Mesenchymal stem cell (in vitro differentiated cells and primary cell): ENCODE measurements at regions not wholly inside any gene's neighbourhood (a gene's known extent, or its start where the extent isn't known, plus 50 kb on each side); places are given as distances from the start of the nearest gene placed in this dataset.

Experiments
- DNase-seq: peaks from one replicate; pipeline ENCODE4 v3.0.0-alpha.2; 2013
- H2AFZ ChIP-seq: one replicate; pipeline ENCODE4 v1.6.1; 2013; ENCODE audit warnings: low read depth, mild to moderate bottlenecking, control low read depth, inconsistent platforms, low read length, moderate library complexity
- H2AK5ac ChIP-seq: 2 replicates; pipeline ENCODE4 v1.6.1; 2013; ENCODE audit warnings: low read length, moderate library complexity, mild to moderate bottlenecking, inconsistent platforms; ENCODE audit not compliant: severe bottlenecking
- H2BK120ac ChIP-seq: one replicate; pipeline ENCODE4 v1.6.1; 2013; ENCODE audit warnings: low read depth, mild to moderate bottlenecking, inconsistent platforms, low read length, moderate library complexity
- H2BK12ac ChIP-seq, 2 experiments: one replicate each; pipeline ENCODE4 v1.6.1; 2013; ENCODE audit warnings: inconsistent platforms in 2 of 2, low read length in 2 of 2, mild to moderate bottlenecking in 2 of 2, moderate library complexity in 2 of 2, control low read depth in 1 of 2
- H2BK15ac ChIP-seq: one replicate; pipeline ENCODE4 v1.6.1; 2013; ENCODE audit warnings: mild to moderate bottlenecking, low read depth, inconsistent platforms; ENCODE audit not compliant: poor library complexity, severe bottlenecking
- H2BK5ac ChIP-seq: 2 replicates; pipeline ENCODE4 v1.6.1; 2013; ENCODE audit warnings: low read depth, mild to moderate bottlenecking, low read length, control low read depth, inconsistent platforms; ENCODE audit not compliant: poor library complexity, severe bottlenecking
- H3K14ac ChIP-seq, 2 experiments: one replicate each; pipeline ENCODE4 v1.6.1; 2013; ENCODE audit warnings: inconsistent platforms in 2 of 2, low read length in 2 of 2, control low read depth in 1 of 2, mild to moderate bottlenecking in 1 of 2, moderate library complexity in 1 of 2
- H3K18ac ChIP-seq, 2 experiments: one replicate each; pipeline ENCODE4 v1.6.1; 2013; ENCODE audit warnings: inconsistent platforms in 2 of 2, low read length in 2 of 2, control low read depth in 1 of 2, low read depth in 1 of 2, mild to moderate bottlenecking in 1 of 2
- H3K23ac ChIP-seq, 2 experiments: one replicate each; pipeline ENCODE4 v1.6.1; 2013; ENCODE audit warnings: inconsistent platforms in 2 of 2, low read length in 2 of 2, mild to moderate bottlenecking in 2 of 2, moderate library complexity in 2 of 2, control low read depth in 1 of 2
- H3K27ac ChIP-seq: 2 replicates; pipeline ENCODE4 v1.5.1; 2013; ENCODE audit warnings: mild to moderate bottlenecking, moderate library complexity, low read length, control low read depth, inconsistent platforms; ENCODE audit not compliant: poor library complexity, severe bottlenecking
- H3K27me3 ChIP-seq, 2 experiments: 2 replicates each; pipeline versions ENCODE4 v1.6.1 to v1.7.0; 2013; ENCODE audit warnings: low read length in 2 of 2, mild to moderate bottlenecking in 2 of 2, moderate library complexity in 2 of 2, control low read depth in 1 of 2, inconsistent platforms in 1 of 2; ENCODE audit not compliant: control insufficient read depth in 1 of 2, insufficient read depth in 1 of 2
- H3K36me3 ChIP-seq, 2 experiments: 2 replicates each; pipeline versions ENCODE4 v1.6.1 to v1.7.0; 2013; ENCODE audit warnings: low read length in 2 of 2, control low read depth in 1 of 2, inconsistent platforms in 1 of 2, low read depth in 1 of 2, mild to moderate bottlenecking in 1 of 2; ENCODE audit not compliant: insufficient read depth in 2 of 2, control insufficient read depth in 1 of 2
- H3K4ac ChIP-seq, 2 experiments: one replicate each; pipeline ENCODE4 v1.6.1; 2013; ENCODE audit warnings: inconsistent platforms in 2 of 2, low read length in 2 of 2, mild to moderate bottlenecking in 2 of 2, moderate library complexity in 2 of 2, control low read depth in 1 of 2, low read depth in 1 of 2
- H3K4me1 ChIP-seq: 2 replicates; pipeline ENCODE4 v1.6.1; 2013; ENCODE audit warnings: low read depth, low read length, control low read depth; ENCODE audit not compliant: control insufficient read depth, insufficient read depth
- H3K4me2 ChIP-seq: 2 replicates; pipeline ENCODE4 v1.6.1; 2013; ENCODE audit warnings: low read length, mild to moderate bottlenecking, inconsistent platforms; ENCODE audit not compliant: poor library complexity, severe bottlenecking
- H3K4me3 ChIP-seq, 2 experiments: 2 replicates each; pipeline versions ENCODE4 v1.5.1 to v1.7.0; 2013; ENCODE audit warnings: low read length in 2 of 2, mild to moderate bottlenecking in 2 of 2, control low read depth in 1 of 2, low read depth in 1 of 2; ENCODE audit not compliant: insufficient read depth in 1 of 2
- H3K79me1 ChIP-seq: replicated peaks from 2 replicates; pipeline ENCODE4 v1.6.1; 2013; ENCODE audit warnings: mild to moderate bottlenecking, control low read depth, low read length, inconsistent platforms; ENCODE audit not compliant: poor library complexity, severe bottlenecking
- H3K9ac ChIP-seq: 2 replicates; pipeline ENCODE4 v1.7.0; 2013; ENCODE audit warnings: mild to moderate bottlenecking, low read length, moderate library complexity
- H3K9me3 ChIP-seq: 2 replicates; pipeline ENCODE4 v1.7.0; 2013; ENCODE audit warnings: mild to moderate bottlenecking, low read length; ENCODE audit not compliant: control insufficient read depth
- H4K8ac ChIP-seq: one replicate; pipeline ENCODE4 v1.6.1; 2013; ENCODE audit warnings: inconsistent platforms, mild to moderate bottlenecking, low read length, moderate library complexity
- H4K91ac ChIP-seq: one replicate; pipeline ENCODE4 v1.6.1; 2013; ENCODE audit warnings: mild to moderate bottlenecking, low read length, inconsistent platforms
- WGBS: methylation state at CpG from one replicate; pipeline ENCODE4 v1.1.7; 2013; ENCODE audit warnings: mixed read lengths; 5-methylcytosine and 5-hydroxymethylcytosine counted together

DNA sequence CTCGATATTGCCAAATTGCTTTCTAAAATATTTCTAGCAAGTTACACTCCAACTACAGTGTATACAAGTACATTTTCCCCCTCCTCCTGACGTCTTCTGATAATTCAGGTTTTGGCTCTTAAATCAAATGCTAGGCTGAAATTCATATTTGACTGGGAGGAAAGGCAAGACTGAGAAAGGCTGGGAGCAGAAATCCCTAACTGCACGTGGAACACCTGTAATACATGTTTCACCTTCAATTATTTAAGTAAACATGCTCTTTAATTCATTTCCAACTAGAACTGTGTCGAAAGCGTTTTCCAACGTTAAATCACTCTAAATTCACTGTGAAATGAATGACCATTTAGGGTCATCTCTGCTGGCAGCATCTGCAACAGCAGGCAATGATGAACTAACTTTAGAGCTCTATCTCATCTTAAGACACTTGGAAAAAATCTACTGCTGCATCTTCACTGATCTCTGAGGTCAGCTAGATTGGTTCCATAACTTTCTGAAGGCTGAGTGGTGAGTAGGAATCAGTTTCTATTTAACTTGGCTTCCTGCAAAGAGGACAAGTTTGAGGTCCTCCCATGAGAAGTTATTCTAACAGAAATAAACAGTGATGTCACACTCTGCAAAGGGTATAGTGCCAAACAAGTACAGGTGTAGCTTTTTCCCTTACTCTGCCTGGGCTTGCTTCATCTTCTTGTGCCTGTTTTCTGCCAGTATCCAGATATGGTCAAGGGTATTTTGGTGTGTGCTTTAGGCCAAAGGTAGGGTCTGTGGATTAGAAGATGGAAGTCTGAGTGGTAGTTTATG lies 144.3 kb upstream of the PAK3 start:
- no peak overlapping the region for H3K9ac ChIP-seq

DNA sequence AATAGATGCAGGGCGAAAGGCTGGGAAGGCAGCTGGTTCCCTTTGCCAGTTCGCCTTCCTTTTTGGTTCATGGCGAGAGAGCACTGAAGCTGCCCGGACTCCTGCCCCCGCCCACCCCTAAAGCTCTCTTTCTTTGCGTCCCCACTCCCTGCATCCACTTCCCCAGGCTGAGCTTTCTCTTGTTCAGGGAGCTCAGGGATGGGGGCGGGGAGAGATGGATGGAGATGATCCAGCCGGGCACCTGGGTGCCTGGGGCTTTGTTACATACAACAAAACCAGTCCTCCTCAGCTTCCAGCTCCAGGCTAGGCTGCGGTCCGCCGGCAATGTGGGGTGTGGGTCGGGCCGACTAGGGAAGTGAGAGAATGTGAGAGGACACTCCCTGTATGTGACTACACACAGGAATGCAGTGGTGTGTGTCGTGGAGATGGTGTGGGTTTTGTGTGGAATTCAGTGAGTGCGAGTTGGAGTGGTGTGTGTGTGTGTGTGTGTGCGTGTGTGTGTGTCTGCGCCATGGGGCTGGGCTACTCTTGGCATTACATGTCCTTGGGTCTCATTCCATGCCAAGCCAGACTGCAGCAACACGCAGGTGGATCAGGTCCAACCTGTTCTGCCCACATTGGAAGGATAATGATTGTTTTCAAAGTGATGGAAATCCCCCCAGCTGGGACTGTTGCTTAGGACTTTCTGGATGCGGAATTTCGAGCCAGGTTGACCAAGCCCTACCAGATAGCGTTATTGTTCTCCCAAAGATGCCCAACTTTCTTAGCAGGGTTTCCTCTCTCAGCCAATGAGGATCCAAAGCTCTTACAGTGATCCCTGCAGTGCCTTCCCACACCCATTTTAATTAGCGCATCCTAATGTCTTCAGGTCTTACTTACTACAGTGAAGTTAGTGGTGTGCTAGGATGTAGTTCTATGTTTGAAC lies 149.4 kb upstream of the CHRDL1 start:
- no peak overlapping the region for H4K91ac ChIP-seq
- no peak overlapping the region for H4K8ac ChIP-seq
- no peak overlapping the region for H2AFZ ChIP-seq
- no peak for DNase-seq
- H3K36me3 ChIP-seq, result no peaks in the 10 kb centered on the region
- H3K23ac ChIP-seq, result no peak overlapping the region
- no peak overlapping the region for H3K27ac ChIP-seq
- H3K27me3 ChIP-seq, result peaks cover 12 to 76% of the 10 kb centered on the region in 2 experiments
- H3K79me1 ChIP-seq, result no peaks in the 10 kb centered on the region
- no peak overlapping the region for H3K9ac ChIP-seq
- no peak overlapping the region for H3K18ac ChIP-seq
- H2BK5ac ChIP-seq, result no peak overlapping the region
- H2AK5ac ChIP-seq, result no peak overlapping the region
- no peak overlapping the region for H2BK12ac ChIP-seq
- no peak overlapping the region for H3K4me2 ChIP-seq
- H2BK120ac ChIP-seq, result no peak overlapping the region
- H2BK15ac ChIP-seq, result no peak overlapping the region
- no peak overlapping the region for H3K14ac ChIP-seq
- no peak overlapping the region for H3K4ac ChIP-seq
- WGBS, result 1% methylated on average over 12 of the region's 22 CpGs
- peaks cover 3% of the 10 kb centered on the region for H3K9me3 ChIP-seq
- H3K4me1 ChIP-seq, result no peaks in the 10 kb centered on the region
- peak overlapping the region in 1 of 2 experiments; percentile 69 for H3K4me3 ChIP-seq

More for the DNA sequence above, 144.3 kb upstream of the PAK3 start:
- peaks cover 0 to 67% of the 10 kb centered on the region in 2 experiments for H3K27me3 ChIP-seq
- H3K18ac ChIP-seq, result no peak overlapping the region
- no peak overlapping the region for H3K23ac ChIP-seq
- no peak for DNase-seq
- no peak overlapping the region for H4K8ac ChIP-seq
- no peak overlapping the region for H2BK15ac ChIP-seq
- H2BK120ac ChIP-seq, result no peak overlapping the region
- H3K4me2 ChIP-seq, result no peak overlapping the region
- no peak overlapping the region for H2AFZ ChIP-seq
- H3K36me3 ChIP-seq, result no peaks in the 10 kb centered on the region
- H3K4ac ChIP-seq, result no peak overlapping the region
- H3K79me1 ChIP-seq, result no peaks in the 10 kb centered on the region
- H3K27ac ChIP-seq, result no peak overlapping the region
- H3K4me3 ChIP-seq, result no peak overlapping the region
- H2BK12ac ChIP-seq, result no peak overlapping the region
- peaks cover 3% of the 10 kb centered on the region for H3K9me3 ChIP-seq
- H2AK5ac ChIP-seq, result no peak overlapping the region
- no peaks in the 10 kb centered on the region for H3K4me1 ChIP-seq
- 64% methylated on average over 4 of the region's 6 CpGs for WGBS
- no peak overlapping the region for H3K14ac ChIP-seq
- no peak overlapping the region for H2BK5ac ChIP-seq
- no peak overlapping the region for H4K91ac ChIP-seq

DNA sequence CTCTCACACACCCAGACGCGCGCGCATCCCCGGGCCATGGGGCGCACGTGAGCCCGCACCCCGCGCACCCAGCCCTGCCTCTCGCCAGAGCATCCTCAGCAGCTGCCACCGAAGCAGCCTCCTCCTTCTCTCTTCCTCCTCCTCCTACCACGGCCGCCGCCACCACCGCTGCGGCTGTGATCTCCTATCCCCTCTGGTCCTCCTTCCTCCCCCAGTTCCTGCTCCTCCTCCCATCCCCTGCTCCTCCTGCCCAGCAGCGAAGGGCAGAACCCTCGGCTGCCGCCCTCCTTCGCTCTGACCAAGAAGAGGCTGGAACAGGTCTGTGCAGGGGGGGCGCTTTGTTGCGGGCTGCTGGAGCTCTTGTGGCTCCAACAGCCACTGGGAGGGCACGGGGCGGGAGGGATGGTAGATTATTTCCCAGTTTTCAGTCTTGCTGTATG lies 148.7 kb upstream of the CHRDL1 start:
- H3K79me1 ChIP-seq, result no peaks in the 10 kb centered on the region
- no peak overlapping the region for H4K8ac ChIP-seq
- peaks cover 3% of the 10 kb centered on the region for H3K9me3 ChIP-seq
- peaks cover 12 to 70% of the 10 kb centered on the region in 2 experiments for H3K27me3 ChIP-seq
- H3K36me3 ChIP-seq, result no peaks in the 10 kb centered on the region
- no peak overlapping the region for H2AK5ac ChIP-seq
- no peak overlapping the region for H3K9ac ChIP-seq
- no peak overlapping the region for H3K14ac ChIP-seq
- no peak overlapping the region for H3K27ac ChIP-seq
- H4K91ac ChIP-seq, result no peak overlapping the region
- no peak overlapping the region for H3K23ac ChIP-seq
- WGBS, result 3% methylated on average over 17 of the region's 25 CpGs
- no peak overlapping the region for H3K4ac ChIP-seq
- H2BK5ac ChIP-seq, result no peak overlapping the region
- H2BK120ac ChIP-seq, result no peak overlapping the region
- H3K4me3 ChIP-seq, result peak overlapping the region in 1 of 2 experiments; percentile 69
- no peak overlapping the region for H2BK15ac ChIP-seq
- DNase-seq, result no peak
- no peak overlapping the region for H2BK12ac ChIP-seq
- H3K4me2 ChIP-seq, result no peak overlapping the region
- no peaks in the 10 kb centered on the region for H3K4me1 ChIP-seq
- H3K18ac ChIP-seq, result no peak overlapping the region
- H2AFZ ChIP-seq, result no peak overlapping the region

DNA sequence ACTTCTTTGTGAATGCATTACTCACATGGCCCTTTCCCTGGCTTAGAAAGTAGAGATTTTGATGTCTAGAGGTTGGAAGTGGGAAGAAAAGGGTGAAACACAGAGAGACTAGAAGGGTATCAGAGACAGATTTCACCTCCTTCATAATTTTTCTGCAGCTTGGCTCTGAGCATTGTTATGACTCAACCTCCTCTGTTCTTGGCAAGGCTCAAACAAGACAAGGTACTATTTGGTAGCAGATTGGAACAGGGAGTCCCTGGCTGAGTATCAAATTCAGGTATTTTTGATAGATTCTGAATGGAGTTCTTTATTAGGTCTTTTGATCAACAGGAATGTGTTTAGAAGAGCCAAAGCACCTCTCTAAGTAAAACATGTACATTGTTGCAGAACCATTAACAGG lies 146.3 kb upstream of the CHRDL1 start:
- no peak overlapping the region for H3K4me3 ChIP-seq
- H2BK15ac ChIP-seq, result no peak overlapping the region
- H4K91ac ChIP-seq, result no peak overlapping the region
- no peak for DNase-seq
- H3K9ac ChIP-seq, result no peak overlapping the region
- H3K18ac ChIP-seq, result no peak overlapping the region
- H3K9me3 ChIP-seq, result no peaks in the 10 kb centered on the region
- H3K4ac ChIP-seq, result no peak overlapping the region
- no peak overlapping the region for H2AK5ac ChIP-seq
- H3K4me1 ChIP-seq, result no peaks in the 10 kb centered on the region
- H3K27ac ChIP-seq, result no peak overlapping the region
- no peak overlapping the region for H4K8ac ChIP-seq
- H2AFZ ChIP-seq, result no peak overlapping the region
- no peak overlapping the region for H2BK12ac ChIP-seq
- H3K27me3 ChIP-seq, result peaks cover 12 to 52% of the 10 kb centered on the region in 2 experiments
- H3K79me1 ChIP-seq, result no peaks in the 10 kb centered on the region
- no peak overlapping the region for H3K14ac ChIP-seq
- H2BK5ac ChIP-seq, result no peak overlapping the region
- H3K4me2 ChIP-seq, result no peak overlapping the region
- H2BK120ac ChIP-seq, result no peak overlapping the region
- H3K36me3 ChIP-seq, result no peaks in the 10 kb centered on the region
- no peak overlapping the region for H3K23ac ChIP-seq
